Uterus (tissue), 2 donors: ENCODE measurements at regions not wholly inside any gene's neighbourhood (a gene's known extent, or its start where the extent isn't known, plus 50 kb on each side); places are given as distances from the start of the nearest gene placed in this dataset.

Experiments used
- POLR2A ChIP-seq, 2 donors: fragments of 450-650 bp; IDR thresholded peaks; one replicate each; pipeline ENCODE4 v1.6.1; 2016; ENCODE audit warnings: antibody characterized with exemption in 2 of 2, mild to moderate bottlenecking in 1 of 2, moderate library complexity in 1 of 2
- TF ChIP-seq, protein P1 (sequence below), 4 experiments: fragments of 200-600 bp in 2 of 4; fragments of 450-650 bp in 2 of 4; sonication (generic) in 2 of 4; IDR thresholded peaks; one replicate each; pipeline ENCODE4 v1.5.1; 2016 to 2019; ENCODE audit warnings: antibody characterized with exemption in 4 of 4, mild to moderate bottlenecking in 2 of 4, moderate library complexity in 1 of 4

DNA sequence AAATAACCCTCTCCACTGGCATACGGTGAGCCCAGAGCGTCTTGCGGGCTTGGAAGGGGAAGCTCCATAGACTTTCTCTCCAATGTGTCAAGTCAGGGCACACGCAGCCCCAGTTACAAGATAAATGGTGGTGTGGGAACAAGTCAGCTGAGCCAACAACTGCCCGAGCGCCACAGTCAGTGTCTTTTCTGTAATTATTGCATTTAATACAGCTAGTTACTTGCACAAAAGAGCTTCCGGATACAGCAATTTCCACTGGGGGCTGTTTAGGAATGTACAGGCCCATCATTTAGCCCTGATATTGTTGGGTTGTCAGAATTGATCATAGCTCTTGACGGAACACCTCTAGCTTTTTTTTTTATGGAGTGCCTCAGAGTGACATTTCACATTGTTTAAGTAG lies 193.5 kb upstream of the SP8 start:
- TF ChIP-seq, protein P1, sequence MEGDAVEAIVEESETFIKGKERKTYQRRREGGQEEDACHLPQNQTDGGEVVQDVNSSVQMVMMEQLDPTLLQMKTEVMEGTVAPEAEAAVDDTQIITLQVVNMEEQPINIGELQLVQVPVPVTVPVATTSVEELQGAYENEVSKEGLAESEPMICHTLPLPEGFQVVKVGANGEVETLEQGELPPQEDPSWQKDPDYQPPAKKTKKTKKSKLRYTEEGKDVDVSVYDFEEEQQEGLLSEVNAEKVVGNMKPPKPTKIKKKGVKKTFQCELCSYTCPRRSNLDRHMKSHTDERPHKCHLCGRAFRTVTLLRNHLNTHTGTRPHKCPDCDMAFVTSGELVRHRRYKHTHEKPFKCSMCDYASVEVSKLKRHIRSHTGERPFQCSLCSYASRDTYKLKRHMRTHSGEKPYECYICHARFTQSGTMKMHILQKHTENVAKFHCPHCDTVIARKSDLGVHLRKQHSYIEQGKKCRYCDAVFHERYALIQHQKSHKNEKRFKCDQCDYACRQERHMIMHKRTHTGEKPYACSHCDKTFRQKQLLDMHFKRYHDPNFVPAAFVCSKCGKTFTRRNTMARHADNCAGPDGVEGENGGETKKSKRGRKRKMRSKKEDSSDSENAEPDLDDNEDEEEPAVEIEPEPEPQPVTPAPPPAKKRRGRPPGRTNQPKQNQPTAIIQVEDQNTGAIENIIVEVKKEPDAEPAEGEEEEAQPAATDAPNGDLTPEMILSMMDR (IDR thresholded peaks at IDR 0.05): no peak
- TF ChIP-seq POLR2A (IDR thresholded peaks at IDR 0.05): no peak
